ENCODE measurements at regions not wholly inside any gene's neighbourhood (a gene's known extent, or its start where the extent isn't known, plus 50 kb on each side); places are given as distances from the start of the nearest gene placed in this dataset.
"Not testable (repeated sequence)": the region's sequence is repeated elsewhere in the genome, so short reads cannot be mapped to it uniquely, and the experiment has no call there.

GRCh38 chrX:129361576-129361975 lies 161.7 kb downstream of the SMARCA1 start:
- no peak for DNase-seq

DNA sequence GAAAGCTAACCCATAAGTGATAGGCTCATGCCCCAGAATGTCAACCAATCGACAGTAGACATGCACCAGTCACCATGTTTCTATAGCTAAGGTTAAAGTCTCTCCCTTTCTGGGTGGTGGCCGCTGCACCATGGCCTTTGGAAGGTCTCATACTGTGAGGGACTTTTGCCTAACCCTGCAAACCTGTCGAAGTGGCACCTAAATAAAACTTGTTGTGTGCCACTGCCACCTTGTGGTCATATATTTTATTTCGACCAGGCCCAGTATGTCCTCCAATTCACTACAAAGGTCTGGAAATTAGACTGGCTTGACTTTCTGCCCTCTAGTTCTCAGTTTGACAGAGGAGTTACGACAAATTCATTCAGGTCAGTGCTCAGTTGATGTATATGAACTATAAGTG lies 163.1 kb downstream of the SMARCA1 start:
- peak; percentile 4 for DNase-seq

GRCh38 chrX:129359269-129359668 lies 164.0 kb downstream of the SMARCA1 start:
- DNase-seq = no peak

- not testable (repeated sequence) for DNase-seq
These were observed 165.9 kb downstream of the SMARCA1 start for GRCh38 chrX:129357428-129357827.

DNA sequence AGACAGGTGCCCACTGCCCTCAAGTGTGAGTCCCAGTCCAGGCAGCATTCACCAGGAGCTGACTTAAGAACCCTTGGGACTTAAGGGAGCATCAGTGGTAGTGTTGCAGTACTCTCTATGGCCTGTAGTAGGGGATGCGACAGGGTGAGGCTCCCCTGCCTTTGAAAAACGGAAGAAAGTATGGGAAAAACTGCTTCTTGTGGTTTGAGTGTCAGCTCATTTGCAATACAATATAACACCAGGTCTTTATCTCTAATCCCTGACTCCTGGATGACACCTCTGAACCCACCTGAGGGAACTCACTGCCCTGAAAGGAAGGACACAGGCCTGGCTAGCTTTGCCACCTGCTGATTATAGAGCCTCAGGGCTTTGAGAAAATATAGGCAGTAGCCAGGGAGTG lies 176.0 kb downstream of the SMARCA1 start:
- DNase-seq = no peak

GRCh38 chrX:129346574-129346973 lies 176.7 kb downstream of the SMARCA1 start:
- DNase-seq = no peak

- DNase-seq = not testable (repeated sequence)
These were observed 186.0 kb downstream of the SMARCA1 start for GRCh38 chrX:129337264-129337663.

DNA sequence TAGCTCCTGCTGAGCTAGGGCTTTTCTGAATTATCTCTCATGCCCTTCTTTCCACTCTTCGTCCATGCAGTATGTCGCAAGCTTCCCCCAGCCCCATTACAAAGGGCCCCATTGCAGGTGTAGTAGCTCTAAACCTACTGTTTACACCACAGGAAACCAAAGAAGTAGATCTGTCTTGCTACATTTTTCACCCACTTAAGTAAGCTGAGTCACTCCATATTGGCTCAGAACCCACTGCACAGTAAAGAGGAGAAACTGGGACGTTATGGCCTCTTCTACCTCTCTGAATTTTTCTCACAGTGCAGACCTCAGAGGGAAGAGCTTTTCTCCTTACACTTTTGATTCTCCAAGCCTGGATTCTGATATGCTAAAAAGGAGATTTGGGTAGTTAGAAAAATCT lies 200.2 kb downstream of the SMARCA1 start:
- DNase-seq = no peak

- DNase-seq = no peak
These were observed 204.9 kb downstream of the SMARCA1 start for GRCh38 chrX:129318375-129318774.

DNA sequence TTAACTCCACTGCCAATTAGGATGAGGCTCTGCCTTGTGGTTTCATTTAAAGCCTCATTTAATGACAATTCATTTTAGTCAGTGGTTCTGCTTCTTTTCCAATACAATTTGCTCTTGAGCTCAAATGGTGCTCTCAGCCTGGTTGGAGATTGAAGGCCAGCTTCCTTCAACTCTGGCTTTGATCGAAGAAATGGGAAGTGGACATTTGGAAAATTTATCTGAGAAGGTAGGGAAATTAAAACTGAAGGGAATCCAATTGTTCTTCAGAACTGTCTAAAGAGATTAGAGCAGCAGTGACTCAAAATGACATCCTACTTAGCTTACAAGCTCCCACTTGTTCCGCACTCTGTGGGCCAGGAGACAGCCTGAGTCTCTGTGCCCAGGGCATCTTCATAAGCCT lies 206.8 kb downstream of the SMARCA1 start:
- no peak for DNase-seq

- no peak for DNase-seq
These were observed 213.3 kb downstream of the SMARCA1 start for GRCh38 chrX:129310000-129310399.

DNA sequence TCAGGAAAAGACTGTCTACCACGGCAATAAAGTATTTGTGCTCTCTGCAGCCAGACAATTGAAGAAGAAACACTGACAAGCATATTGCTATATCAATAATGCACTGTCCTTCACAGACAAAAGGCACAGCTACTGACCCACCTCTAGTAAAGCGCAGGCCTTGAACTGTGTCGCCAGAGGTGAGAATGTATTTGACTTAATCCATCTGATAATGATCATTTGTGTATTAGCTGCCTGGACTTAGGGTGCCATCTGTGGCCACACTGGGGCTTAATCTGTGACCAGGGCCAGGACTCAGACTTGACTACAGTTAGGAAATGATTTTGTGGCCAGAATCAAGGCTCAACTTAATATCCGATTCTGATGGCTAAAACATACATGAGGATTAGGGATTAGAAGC lies 260.4 kb downstream of the SMARCA1 start:
- no peak for DNase-seq

- not testable (repeated sequence) for DNase-seq
These were observed 267.8 kb downstream of the SMARCA1 start for GRCh38 chrX:129255516-129255915.

DNA sequence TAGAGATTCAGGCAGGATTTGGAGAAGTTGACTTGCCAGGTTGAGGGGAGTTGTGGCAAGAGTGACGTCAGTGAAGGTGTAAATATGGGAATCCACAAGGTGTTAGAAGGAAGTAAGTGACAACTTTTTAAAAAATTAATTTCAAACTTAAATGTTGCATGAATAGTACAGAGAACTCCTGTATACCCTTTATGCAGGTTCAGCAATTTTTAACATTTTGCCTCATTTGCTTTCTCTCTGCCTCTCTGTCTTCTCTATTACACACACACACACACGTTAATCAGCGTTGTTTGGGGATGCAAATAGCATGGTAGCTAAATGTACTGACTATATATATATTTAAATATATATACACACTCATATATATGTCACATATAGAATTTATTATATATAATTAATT lies 273.7 kb downstream of the SMARCA1 start:
- no peak for DNase-seq

DNA sequence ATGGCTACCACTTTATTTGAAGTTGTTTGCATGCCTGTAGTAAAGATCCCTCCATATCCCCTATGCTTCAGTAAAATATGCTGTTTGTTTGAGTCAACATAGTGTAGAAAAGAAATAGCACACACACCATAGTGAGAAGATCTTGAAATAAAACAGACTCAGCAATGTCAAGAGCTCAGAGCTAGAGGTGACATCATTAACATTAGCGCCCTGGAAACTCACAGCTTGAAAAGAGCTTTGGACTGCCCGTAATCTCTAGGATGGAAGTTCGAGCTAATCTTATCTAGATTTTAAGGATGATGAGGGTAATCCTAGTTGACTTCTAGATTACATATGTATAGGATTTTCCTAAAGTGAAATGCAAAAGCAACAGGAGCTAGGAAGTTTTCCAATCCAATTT lies 275.6 kb downstream of the SMARCA1 start:
- DNase-seq = no peak

GRCh38 chrX:129239371-129239770 lies 283.9 kb downstream of the SMARCA1 start:
- DNase-seq = no peak

DNA sequence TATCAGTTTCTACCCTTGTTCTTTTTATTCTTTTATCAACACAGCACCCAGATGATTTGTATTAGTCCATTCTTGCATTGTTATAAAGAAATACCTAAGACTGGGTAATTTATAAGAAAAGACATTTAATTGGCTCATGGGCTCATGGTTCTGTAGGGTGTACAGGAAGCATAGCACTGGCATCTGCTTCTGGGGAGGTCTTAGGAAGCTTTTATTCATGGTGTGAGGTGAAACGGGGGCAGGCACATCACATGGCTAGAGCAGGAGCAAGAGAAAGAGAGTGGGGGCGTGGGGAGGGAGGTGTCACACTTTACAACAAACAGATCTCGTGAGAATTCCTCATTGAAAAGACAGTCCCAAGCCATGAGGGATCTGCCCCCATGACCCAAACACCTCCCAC lies 285.3 kb downstream of the SMARCA1 start:
- DNase-seq = no peak

GRCh38 chrX:129235903-129236302 lies 287.4 kb downstream of the SMARCA1 start:
- DNase-seq = no peak

DNA sequence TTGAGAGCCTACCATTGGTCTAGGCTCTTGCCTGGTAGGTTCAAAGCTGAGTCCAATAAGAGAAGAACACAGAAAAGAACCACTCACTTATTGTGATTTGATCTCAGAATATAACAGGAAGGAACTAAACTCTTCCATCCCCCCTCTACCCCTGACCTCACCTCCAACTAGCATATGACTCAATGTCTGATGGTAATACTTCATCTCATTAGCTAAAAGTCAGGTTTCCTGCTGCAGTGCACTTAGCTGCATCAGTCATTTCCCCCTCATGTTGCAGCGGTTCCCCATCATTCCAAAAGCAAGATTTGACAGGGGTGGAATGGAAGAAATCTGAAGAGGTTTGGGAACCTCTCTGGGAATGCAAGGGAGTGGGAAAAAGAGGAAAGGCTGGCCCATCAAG lies 289.5 kb downstream of the SMARCA1 start:
- DNase-seq = no peak

- no peak for DNase-seq
These were observed 292.3 kb downstream of the SMARCA1 start for GRCh38 chrX:129230850-129231512.

- DNase-seq = no peak
These were observed 293.1 kb downstream of the SMARCA1 start for GRCh38 chrX:129230168-129230567.

DNA sequence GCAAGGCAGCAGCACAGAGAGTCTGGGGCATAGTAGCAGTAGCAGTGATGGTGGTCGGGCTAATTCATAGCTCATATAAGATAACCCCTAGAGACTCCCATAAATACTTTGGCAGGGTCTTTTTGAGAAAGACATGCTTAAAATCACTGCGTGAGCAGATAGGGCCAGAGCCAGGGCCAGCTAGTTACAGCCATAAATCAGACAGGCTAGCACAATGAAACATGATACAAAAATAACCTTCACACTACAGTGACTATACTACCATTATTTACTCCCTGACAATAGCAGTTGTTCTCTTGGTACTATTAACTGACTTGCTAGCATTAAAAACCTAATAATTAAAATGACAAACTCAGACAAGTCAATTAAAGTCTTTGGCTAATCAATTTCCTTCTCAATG lies 295.9 kb downstream of the SMARCA1 start:
- no peak for DNase-seq

DNA sequence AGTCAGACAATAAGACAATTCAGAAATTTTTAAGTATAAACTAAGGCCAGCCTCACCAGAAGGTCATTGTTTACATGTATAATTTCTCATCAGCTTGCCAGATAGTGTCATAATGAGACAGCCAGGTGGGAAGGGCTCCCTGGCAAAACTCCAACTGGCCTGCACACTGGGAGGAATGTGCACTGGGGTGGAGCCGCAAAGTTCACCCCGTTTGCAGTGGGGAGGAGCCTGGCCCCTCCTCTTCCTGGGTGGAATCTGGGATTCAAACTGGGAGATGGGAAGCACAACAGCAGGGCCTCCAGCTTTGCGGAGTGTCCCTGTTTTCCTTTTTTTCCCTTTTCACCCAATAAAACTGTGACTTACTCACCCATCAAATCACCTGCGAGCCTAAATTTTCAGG lies 329.9 kb downstream of the SMARCA1 start:
- DNase-seq = no peak

GRCh38 chrX:129188231-129188630 lies 335.1 kb downstream of the SMARCA1 start:
- DNase-seq = no peak

- DNase-seq = no peak
These were observed 346.6 kb downstream of the SMARCA1 start for GRCh38 chrX:129176710-129177109.

DNA sequence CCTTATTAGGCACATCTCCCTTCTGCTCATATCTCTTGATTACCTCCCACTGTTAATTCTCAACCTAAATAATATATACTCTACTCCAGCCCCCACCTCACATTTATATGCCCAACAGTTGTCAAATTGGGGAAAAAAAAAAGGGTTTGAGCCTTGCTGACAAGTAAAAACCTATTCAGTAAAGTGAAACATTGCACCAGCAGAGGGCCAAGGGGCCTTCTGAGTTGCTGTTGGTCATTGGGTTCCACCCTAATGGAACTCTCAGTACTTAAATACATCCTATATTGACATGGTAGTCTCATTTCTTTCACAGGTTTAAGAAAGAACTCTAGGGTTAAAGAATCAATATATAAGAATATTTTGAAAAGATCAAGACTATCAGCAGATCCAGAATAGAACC lies 362.2 kb downstream of the SMARCA1 start:
- no peak for DNase-seq
